ENCODE measurements at regions not wholly inside any gene's neighbourhood (a gene's known extent, or its start where the extent isn't known, plus 50 kb on each side); places are given as distances from the start of the nearest gene placed in this dataset.

- H2BK120ac ChIP-seq (ENCODE audit: insufficient read depth, low read length, poor library complexity), result no peak overlapping the region
- H3K4ac ChIP-seq (ENCODE audit: low read depth, low read length), result no peak overlapping the region
- no peaks in the 10 kb centered on the region for H3K4me1 ChIP-seq (ENCODE audit: control insufficient read depth in 1 of 2, insufficient read depth in 2 of 2, low read length in 2 of 2)
- no peaks in the 10 kb centered on the region for H3K27me3 ChIP-seq (ENCODE audit: insufficient read depth, low read length)
- H2BK5ac ChIP-seq (ENCODE audit: low read depth, low read length, poor library complexity), result no peak overlapping the region
- no peak overlapping the region for H3K27ac ChIP-seq (ENCODE audit: low read depth, low read length)
- no peak overlapping the region for H3K23ac ChIP-seq (ENCODE audit: low read length)
- no peak for DNase-seq
- H3K9me3 ChIP-seq (ENCODE audit: insufficient read depth, low read depth, low read length), result peaks cover 5% of the 10 kb centered on the region
- H2AK5ac ChIP-seq (ENCODE audit: low read length), result no peak overlapping the region
- no peaks in the 10 kb centered on the region for H3K79me2 ChIP-seq (ENCODE audit: control insufficient read depth, insufficient read depth, low read length, poor library complexity)
- H3K4me3 ChIP-seq (ENCODE audit: low read depth, low read length), result no peak overlapping the region
- no peaks in the 10 kb centered on the region for H3K36me3 ChIP-seq (ENCODE audit: control insufficient read depth in 1 of 2, insufficient read depth in 2 of 2, low read length in 2 of 2)
- no peaks in the 10 kb centered on the region for H3K79me1 ChIP-seq (ENCODE audit: low read length)
- H2AFZ ChIP-seq (ENCODE audit: insufficient read depth, low read length, poor library complexity), result no peak overlapping the region
- WGBS (ENCODE audit: extremely low coverage, insufficient coverage, insufficient read length), result no CpG with 5 or more reads among the region's 14 CpGs
- no peak overlapping the region for H3K9ac ChIP-seq (ENCODE audit: low read length)
- H3K18ac ChIP-seq (ENCODE audit: low read length), result no peak overlapping the region
- H4K91ac ChIP-seq (ENCODE audit: low read depth, low read length), result no peak overlapping the region
- no peak overlapping the region for H3K4me2 ChIP-seq (ENCODE audit: low read length)
- H2BK12ac ChIP-seq (ENCODE audit: low read length), result no peak overlapping the region
- H4K8ac ChIP-seq (ENCODE audit: low read depth, low read length), result no peak overlapping the region
- no peak overlapping the region for H3K14ac ChIP-seq (ENCODE audit: low read length)
- H4K12ac ChIP-seq (ENCODE audit: low read depth, low read length), result no peak overlapping the region
Observed at GRCh38 chr4:3661989-3662388, 104.2 kb upstream of the ADRA2C start.

GRCh38 chr4:3660928-3661515 lies 105.2 kb upstream of the ADRA2C start:
- H2AFZ ChIP-seq (ENCODE audit: insufficient read depth, low read length, poor library complexity), result no peak overlapping the region
- H3K18ac ChIP-seq (ENCODE audit: low read length), result no peak overlapping the region
- H4K91ac ChIP-seq (ENCODE audit: low read depth, low read length), result no peak overlapping the region
- no peak overlapping the region for H3K4me2 ChIP-seq (ENCODE audit: low read length)
- H2BK5ac ChIP-seq (ENCODE audit: low read depth, low read length, poor library complexity), result no peak overlapping the region
- no peak overlapping the region for H4K8ac ChIP-seq (ENCODE audit: low read depth, low read length)
- H2AK5ac ChIP-seq (ENCODE audit: low read length), result no peak overlapping the region
- H3K9me3 ChIP-seq (ENCODE audit: insufficient read depth, low read depth, low read length), result peaks cover 3% of the 10 kb centered on the region
- no peak overlapping the region for H3K9ac ChIP-seq (ENCODE audit: low read length)
- no peak for DNase-seq
- no peak overlapping the region for H3K4ac ChIP-seq (ENCODE audit: low read depth, low read length)
- no peaks in the 10 kb centered on the region for H3K79me2 ChIP-seq (ENCODE audit: control insufficient read depth, insufficient read depth, low read length, poor library complexity)
- no peaks in the 10 kb centered on the region for H3K27me3 ChIP-seq (ENCODE audit: insufficient read depth, low read length)
- no peak overlapping the region for H2BK120ac ChIP-seq (ENCODE audit: insufficient read depth, low read length, poor library complexity)
- H3K4me1 ChIP-seq (ENCODE audit: control insufficient read depth in 1 of 2, insufficient read depth in 2 of 2, low read length in 2 of 2), result no peaks in the 10 kb centered on the region
- H3K23ac ChIP-seq (ENCODE audit: low read length), result no peak overlapping the region
- no peak overlapping the region for H3K14ac ChIP-seq (ENCODE audit: low read length)
- WGBS (ENCODE audit: extremely low coverage, insufficient coverage, insufficient read length), result no CpG with 5 or more reads among the region's 13 CpGs
- H3K79me1 ChIP-seq (ENCODE audit: low read length), result no peaks in the 10 kb centered on the region
- H3K36me3 ChIP-seq (ENCODE audit: control insufficient read depth in 1 of 2, insufficient read depth in 2 of 2, low read length in 2 of 2), result no peaks in the 10 kb centered on the region
- no peak overlapping the region for H4K12ac ChIP-seq (ENCODE audit: low read depth, low read length)
- no peak overlapping the region for H2BK12ac ChIP-seq (ENCODE audit: low read length)
- no peak overlapping the region for H3K4me3 ChIP-seq (ENCODE audit: low read depth, low read length)
- H3K27ac ChIP-seq (ENCODE audit: low read depth, low read length), result no peak overlapping the region

GRCh38 chr4:3660086-3660927 lies 105.9 kb upstream of the ADRA2C start:
- Histone ChIP-seq H3K14ac (ENCODE audit: low read length) (no peak overlapping the region), H3K4me2 (ENCODE audit: low read length) (no peak overlapping the region), H3K4me3 (ENCODE audit: low read depth, low read length) (no peak overlapping the region), H3K9ac (ENCODE audit: low read length) (no peak overlapping the region), H3K27ac (ENCODE audit: low read depth, low read length) (no peak overlapping the region), H3K9me3 (ENCODE audit: insufficient read depth, low read depth, low read length) (no peaks in the 10 kb centered on the region), H3K4me1 (ENCODE audit: control insufficient read depth in 1 of 2, insufficient read depth in 2 of 2, low read length in 2 of 2) (no peaks in the 10 kb centered on the region), H3K18ac (ENCODE audit: low read length) (no peak overlapping the region), H2BK120ac (ENCODE audit: insufficient read depth, low read length, poor library complexity) (no peak overlapping the region), H4K91ac (ENCODE audit: low read depth, low read length) (no peak overlapping the region), H2BK12ac (ENCODE audit: low read length) (no peak overlapping the region), H3K36me3 (ENCODE audit: control insufficient read depth in 1 of 2, insufficient read depth in 2 of 2, low read length in 2 of 2) (no peaks in the 10 kb centered on the region), H2BK5ac (ENCODE audit: low read depth, low read length, poor library complexity) (no peak overlapping the region), H3K4ac (ENCODE audit: low read depth, low read length) (no peak overlapping the region), H4K12ac (ENCODE audit: low read depth, low read length) (no peak overlapping the region), H2AFZ (ENCODE audit: insufficient read depth, low read length, poor library complexity) (no peak overlapping the region), H3K27me3 (ENCODE audit: insufficient read depth, low read length) (no peaks in the 10 kb centered on the region), H2AK5ac (ENCODE audit: low read length) (no peak overlapping the region), H3K79me2 (ENCODE audit: control insufficient read depth, insufficient read depth, low read length, poor library complexity) (no peaks in the 10 kb centered on the region), H3K23ac (ENCODE audit: low read length) (no peak overlapping the region), H3K79me1 (ENCODE audit: low read length) (no peaks in the 10 kb centered on the region), H4K8ac (ENCODE audit: low read depth, low read length) (no peak overlapping the region)
- 100% methylated on average over 1 of the region's 23 CpGs for WGBS (ENCODE audit: extremely low coverage, insufficient coverage, insufficient read length)
- no peak for DNase-seq

- no peaks in the 10 kb centered on the region for H3K79me1 ChIP-seq (ENCODE audit: low read length)
- H3K14ac ChIP-seq (ENCODE audit: low read length), result no peak overlapping the region
- no peaks in the 10 kb centered on the region for H3K36me3 ChIP-seq (ENCODE audit: control insufficient read depth in 1 of 2, insufficient read depth in 2 of 2, low read length in 2 of 2)
- H4K12ac ChIP-seq (ENCODE audit: low read depth, low read length), result no peak overlapping the region
- no peak overlapping the region for H2AK5ac ChIP-seq (ENCODE audit: low read length)
- H3K9me3 ChIP-seq (ENCODE audit: insufficient read depth, low read depth, low read length), result peaks cover 2% of the 10 kb centered on the region
- no peak overlapping the region for H4K8ac ChIP-seq (ENCODE audit: low read depth, low read length)
- H3K79me2 ChIP-seq (ENCODE audit: control insufficient read depth, insufficient read depth, low read length, poor library complexity), result no peaks in the 10 kb centered on the region
- H3K4ac ChIP-seq (ENCODE audit: low read depth, low read length), result no peak overlapping the region
- WGBS (ENCODE audit: extremely low coverage, insufficient coverage, insufficient read length), result no CpG with 5 or more reads among the region's 9 CpGs
- no peak overlapping the region for H2BK120ac ChIP-seq (ENCODE audit: insufficient read depth, low read length, poor library complexity)
- H3K23ac ChIP-seq (ENCODE audit: low read length), result no peak overlapping the region
- H3K9ac ChIP-seq (ENCODE audit: low read length), result no peak overlapping the region
- no peak for DNase-seq
- H2AFZ ChIP-seq (ENCODE audit: insufficient read depth, low read length, poor library complexity), result no peak overlapping the region
- H3K4me2 ChIP-seq (ENCODE audit: low read length), result no peak overlapping the region
- H4K91ac ChIP-seq (ENCODE audit: low read depth, low read length), result no peak overlapping the region
- H2BK5ac ChIP-seq (ENCODE audit: low read depth, low read length, poor library complexity), result no peak overlapping the region
- no peak overlapping the region for H2BK12ac ChIP-seq (ENCODE audit: low read length)
- H3K27ac ChIP-seq (ENCODE audit: low read depth, low read length), result no peak overlapping the region
- H3K4me3 ChIP-seq (ENCODE audit: low read depth, low read length), result no peak overlapping the region
- H3K4me1 ChIP-seq (ENCODE audit: control insufficient read depth in 1 of 2, insufficient read depth in 2 of 2, low read length in 2 of 2), result no peaks in the 10 kb centered on the region
- no peak overlapping the region for H3K18ac ChIP-seq (ENCODE audit: low read length)
- no peaks in the 10 kb centered on the region for H3K27me3 ChIP-seq (ENCODE audit: insufficient read depth, low read length)
Observed at GRCh38 chr4:3659131-3659530, 107.1 kb upstream of the ADRA2C start.

Data from trophoblast cell (in vitro differentiated cells and primary cell).